ENCODE measurements at regions not wholly inside any gene's neighbourhood (a gene's known extent, or its start where the extent isn't known, plus 50 kb on each side); places are given as distances from the start of the nearest gene placed in this dataset.
"Not testable (repeated sequence)": the region's sequence is repeated elsewhere in the genome, so short reads cannot be mapped to it uniquely, and the experiment has no call there.

DNA sequence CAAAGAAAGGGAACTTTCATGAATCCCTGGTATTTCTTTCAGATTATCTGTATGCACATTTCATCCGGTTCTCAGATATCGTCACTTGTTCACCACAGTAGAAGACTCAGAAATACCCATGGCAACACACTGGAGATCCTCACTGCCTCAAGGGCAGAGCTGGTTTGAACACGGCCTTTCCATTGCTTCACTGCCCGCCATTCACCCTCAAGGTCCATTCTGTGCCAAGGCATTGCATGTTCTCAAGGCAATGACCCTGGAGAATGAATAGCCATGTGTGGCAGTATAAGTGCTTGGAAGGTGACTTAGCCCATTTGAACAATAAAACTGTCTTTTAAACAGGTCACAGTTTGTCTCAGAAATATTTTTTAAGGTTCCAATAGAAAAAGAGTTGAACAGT, 606.5 kb downstream of the IPMK start:
- DNase-seq, result no peak

DNA sequence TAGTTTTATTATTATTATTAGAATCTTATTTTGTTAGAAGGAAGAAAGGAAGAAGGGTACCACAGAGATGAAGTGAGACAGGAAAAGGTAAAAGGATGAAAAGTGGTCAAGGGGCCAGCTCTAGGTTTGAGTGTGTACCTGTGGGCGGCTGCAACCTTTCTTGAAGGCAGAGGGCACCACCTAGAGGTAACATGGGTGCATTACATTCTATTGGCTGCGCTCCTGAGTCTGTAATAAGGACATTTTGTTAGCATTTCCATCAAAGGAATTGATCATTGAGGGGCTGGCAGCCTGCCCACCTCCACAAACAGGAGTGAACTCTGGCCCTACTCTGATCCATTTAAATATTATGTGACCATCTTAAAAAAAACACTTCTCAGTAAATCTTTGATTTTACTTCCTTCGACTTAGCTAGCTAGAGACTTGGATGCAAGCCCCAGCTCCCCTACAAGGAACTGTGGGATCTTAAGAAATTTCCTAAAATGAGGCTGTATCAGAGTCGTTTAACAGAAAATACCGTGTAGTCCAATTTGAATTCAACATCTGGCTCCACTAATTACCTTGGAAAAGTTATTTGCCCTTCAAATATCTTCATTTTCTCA, 610.4 kb downstream of the IPMK start:
- peak; percentile 33 for DNase-seq

DNA sequence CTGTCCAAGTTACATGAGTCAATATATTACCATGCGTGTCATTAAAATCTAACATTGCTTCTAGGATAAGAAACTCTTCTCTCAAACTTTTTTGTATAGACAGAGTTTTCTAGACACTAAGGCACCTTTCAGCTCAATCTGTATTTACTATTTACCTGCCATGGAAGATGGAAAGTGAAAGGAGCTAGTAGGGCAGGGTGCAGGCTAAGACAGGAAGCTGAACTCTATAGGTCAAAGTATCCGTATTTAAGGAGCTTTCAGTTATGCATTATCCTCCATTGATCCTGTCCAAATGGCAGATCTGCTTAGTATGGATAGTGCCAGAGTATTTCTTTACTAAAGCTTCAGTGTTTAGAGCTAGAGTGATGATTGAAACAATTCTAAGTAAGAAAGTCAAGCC, 612.8 kb downstream of the IPMK start:
- DNase-seq, result no peak

DNA sequence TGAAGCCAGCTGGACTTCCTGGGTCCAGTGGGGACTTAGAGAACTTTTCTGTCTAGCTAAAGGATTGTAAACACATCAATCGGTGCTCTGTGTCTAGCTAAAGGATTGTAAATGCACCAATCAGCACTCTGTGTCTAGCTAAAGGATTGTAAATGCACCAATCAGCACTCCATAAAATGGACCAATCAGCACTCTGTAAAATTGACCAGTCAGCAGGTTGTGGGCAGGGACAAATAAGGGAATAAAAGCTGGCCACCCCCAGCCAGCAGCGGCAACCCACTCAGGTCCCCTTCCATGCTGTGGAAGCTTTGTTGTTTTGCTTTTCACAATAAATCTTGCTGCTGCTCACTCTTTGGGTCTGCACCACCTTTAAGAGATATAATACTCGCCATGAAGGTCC, 622.6 kb downstream of the IPMK start:
- not testable (repeated sequence) for DNase-seq

DNA sequence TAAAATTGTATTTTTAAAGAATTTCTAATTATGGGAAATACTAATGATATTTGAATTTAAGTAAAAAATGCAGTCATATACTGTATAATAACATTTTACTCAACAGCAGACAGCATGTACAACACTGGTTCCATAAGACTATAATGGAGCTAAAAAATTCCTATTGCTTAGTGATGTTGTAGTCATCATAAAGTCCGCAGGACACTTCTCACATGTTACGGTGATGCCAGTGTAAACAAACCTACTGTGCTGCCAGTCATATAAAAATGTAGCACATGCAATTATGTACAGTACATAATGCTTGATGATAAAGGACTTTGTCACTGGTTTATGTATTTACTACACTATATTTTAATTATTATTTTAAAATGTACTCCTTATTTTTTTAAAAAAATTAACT, 629.3 kb downstream of the IPMK start:
- no peak for DNase-seq

DNA sequence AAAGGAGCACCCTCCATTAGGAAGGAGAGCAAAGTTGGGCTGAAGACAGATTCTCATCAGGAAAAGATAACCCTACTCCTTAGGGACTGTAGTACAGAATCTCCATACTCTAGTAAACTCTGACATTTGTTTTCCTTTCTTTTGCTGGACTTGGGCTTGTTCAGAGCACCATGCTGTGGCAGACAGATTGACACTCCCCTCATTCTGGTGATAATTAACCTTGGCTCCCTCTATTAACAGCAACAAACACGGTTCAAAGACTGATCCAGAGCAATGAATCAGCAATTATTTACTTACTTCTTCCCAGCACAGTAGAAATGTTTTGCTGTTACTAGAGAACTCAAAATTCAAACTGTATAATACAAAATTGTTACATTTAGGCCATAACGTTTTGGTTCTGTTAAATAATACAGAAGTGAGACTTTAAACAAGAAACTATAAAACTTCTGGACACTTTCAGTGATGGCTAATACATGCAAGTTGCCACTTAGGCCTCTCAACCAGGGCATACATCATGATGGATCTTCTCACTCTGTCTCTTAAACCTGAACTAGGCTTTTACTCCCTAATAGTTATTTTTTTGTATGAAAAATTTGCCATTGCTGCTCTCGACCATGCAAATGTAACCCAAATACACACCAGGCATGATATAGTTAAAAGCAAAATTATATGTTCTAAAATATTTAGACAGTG, 639.0 kb downstream of the IPMK start:
- no peak for DNase-seq

DNA sequence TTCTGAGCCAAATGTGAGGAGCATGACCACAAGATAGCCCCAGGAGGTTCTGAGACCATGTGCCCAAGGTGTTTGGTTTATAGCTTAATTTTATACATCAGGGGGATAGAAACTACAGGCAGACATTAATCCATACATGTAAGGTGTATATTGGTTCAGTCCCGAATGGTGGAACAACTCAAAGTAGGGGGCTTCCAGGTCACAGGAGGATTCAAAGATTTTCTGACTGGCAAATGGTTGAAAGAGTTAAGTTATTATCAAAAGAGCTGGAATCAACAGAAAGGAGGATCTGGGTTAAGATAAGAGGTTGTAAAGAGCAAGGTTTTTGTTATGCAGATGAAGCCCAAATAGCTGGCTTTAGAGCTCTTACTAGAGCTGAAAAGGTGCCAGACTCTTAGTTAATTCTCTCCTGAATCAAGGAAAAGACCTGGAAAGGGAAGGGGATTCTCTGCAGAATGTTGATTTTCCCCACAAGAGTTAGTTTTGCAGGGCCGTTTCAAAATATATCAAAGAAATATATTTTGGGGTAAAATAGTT, 640.0 kb downstream of the IPMK start:
- DNase-seq, result no peak

DNA sequence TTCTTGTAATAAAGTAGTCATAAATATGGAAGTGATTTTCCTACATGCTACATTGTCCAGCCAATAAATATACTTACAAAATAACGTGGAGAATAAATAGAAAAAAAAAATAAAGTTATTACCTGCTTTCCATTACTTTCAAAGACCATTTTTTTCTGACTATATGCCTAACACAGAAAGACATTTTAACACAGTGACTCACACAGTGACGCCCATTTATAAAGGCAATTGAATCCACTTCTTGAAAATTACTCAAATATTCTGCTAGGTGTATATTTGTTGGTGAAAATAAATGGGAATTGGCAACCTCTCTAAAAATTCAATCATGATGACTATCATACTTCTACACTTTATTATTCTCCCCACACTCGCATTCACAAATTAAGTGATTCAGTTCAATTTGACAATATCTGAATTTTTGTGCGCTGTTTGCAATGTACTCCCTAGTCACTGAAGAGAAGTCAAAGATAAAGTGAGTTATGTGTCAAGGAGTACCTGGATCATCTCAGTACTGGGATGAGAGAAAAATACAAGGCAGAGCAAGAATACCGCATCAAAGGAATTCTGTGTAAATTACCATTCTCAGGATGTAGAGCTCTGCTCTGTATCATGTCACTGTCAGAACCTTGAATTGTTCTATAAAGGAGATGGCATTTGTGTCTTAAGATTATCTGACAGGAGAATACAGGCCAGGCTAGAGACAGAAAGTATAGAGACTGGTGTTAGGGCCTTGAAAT, 642.7 kb downstream of the IPMK start:
- no peak for DNase-seq

DNA sequence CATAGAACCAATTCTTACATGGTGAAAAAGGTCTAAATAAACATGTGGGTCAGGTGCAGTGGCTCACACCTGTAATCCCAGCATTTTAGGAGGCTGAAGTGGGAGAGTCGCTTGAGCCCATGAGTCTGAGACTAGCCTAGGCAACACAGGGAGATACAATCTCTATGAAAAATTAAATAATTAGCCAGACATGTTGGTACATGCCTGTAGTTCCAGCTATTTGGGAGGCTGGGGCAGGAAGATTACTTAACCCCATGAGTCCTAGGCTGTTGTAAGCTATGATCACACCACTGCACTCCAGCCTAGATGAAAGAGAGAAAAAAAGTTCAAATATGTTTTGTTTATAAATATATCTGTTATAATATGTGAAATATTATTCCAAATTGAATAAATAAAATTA, 643.6 kb downstream of the IPMK start:
- no peak for DNase-seq

DNA sequence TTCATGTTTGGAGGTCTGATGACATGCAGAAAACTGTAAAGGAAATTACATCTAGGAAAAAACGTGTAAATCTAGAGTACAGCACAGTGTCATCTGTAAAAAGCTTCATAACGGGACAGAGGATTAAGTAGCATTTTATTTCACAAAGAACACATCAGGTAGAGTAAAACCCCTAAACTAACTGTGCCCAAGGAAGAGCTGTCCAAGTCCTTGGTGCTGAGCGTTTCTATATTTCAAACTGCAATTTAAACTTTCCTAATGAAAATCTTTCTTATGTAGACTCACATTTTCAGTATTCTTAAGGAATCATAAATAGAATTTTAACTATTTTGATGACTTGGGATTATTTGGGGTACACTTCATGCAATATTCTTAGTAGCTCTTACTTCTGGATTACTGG, 646.2 kb downstream of the IPMK start:
- no peak for DNase-seq

DNA sequence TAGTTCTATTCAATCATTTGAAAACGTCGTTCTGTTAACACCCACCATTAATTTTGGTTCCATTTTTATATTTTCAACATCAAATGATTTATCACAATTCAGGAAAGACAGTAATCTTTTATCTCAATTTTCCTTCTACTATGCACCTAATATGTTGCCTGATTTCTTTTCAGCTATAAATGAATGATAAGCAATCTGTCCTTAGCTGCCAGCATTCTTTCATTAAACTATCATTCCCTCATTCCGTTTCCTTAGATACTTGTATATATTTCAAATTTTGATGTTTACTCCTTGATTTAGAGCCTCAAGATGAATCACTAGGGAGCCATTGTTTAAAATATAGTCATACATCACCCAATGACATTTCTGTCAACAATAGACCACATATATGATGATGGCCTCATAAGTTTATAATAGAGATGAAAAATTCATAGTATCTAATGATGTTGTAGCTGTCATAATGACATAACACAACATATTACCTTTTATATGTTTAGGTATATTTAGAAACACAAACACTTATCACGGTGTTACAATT, 661.7 kb downstream of the IPMK start:
- DNase-seq, result no peak

DNA sequence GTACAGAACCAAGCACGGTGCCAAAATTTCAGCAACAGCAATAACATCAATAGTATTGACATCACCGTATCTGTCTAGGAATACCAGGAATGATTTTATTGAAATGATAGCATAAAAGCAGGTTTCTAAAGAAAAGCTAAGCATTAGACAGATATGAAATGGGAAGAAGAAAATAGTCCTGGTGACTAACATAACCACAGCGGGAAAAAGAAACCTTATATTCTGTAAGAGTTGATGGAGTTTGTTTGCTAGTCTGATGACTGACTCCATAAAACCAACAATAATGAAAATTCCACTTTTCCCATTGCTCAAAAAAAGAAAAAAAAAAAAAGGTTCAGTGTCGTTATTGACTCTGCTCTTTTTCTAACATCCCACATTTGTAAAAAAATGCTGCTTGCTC, 668.3 kb downstream of the IPMK start:
- DNase-seq, result no peak

DNA sequence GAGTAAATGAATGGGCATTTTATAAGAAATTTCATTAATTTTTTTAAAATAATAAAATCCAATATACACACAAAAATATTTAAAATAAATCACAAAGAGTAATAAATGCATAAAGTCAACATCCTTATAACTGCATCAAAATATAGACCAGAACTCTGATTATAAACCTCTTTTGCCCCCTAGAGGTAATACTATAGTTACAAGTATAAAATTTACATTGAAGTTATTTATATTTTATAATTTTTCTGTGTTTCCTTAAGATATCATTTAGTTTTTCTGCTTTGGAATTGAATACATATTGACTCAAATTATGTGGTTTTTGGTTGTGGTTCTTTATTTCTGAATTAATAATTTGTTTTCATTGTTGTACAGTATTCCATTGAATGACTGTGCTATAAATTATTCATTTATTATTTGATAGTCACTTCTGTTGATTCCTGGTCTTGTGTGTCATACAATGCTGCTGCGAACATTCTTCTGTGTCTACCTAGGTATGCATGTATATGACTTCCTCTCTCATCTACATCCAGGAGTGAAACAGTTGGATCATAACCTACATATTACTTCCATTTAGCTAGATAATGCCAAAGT, 673.6 kb downstream of the IPMK start:
- no peak for DNase-seq

DNA sequence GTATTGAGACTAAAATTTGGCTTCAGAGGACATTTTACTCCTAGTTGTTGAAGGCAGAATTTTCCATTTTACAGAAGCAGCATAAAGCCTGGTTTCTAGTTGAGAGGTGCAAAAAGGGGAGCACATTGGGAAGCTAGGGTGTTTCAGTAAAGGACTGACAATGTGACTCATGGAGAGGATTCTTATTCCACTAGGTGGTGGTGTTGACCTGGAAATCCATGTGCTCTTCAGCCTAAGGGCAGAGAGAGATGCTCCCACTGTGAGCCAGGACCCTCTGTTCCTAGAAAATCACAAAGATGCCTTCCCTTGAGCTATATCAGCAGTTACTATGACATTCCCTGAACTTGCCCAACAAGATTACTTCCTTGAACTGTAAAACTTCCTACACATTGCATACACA, 687.8 kb downstream of the IPMK start:
- DNase-seq, result no peak

DNA sequence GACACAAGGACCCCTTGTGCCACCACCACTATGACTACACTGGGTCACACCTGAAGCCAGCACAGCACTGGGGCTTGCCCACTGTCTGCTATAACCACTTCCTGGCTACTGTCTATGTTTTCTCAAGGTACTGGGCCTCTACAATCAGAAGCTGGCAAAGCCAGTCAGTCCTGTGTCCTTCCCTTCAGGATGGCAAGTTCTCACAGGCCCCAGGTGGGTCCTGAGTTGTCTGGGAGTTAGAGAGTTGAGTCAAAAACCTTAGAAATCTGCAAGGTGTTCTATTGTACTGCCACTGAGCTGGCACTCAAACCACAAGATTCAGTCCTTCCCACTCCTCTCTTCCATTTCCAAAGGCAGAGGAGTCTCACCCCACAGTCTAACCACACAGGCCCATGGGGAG, 705.5 kb downstream of the IPMK start:
- no peak for DNase-seq

DNA sequence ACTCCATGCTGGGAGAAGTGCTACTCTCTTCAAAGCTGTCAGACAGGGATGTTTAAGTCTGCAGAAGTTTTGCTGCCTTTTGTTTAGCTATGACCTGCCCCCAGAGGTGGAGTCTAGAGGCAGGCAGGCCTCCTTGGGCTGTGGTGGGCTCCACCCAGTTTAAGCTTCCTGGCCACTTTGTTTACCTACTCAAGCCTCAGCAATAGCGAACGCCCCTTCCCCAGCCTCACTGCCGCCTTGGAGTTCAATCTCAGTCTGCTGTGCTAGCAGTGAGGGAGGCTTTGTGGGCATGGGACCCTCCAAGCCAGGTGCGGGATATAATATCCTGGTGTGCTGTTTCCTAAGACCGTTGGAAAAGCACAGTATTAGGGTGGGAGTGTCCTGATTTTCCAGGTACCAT, 715.9 kb downstream of the IPMK start:
- not testable (repeated sequence) for DNase-seq

DNA sequence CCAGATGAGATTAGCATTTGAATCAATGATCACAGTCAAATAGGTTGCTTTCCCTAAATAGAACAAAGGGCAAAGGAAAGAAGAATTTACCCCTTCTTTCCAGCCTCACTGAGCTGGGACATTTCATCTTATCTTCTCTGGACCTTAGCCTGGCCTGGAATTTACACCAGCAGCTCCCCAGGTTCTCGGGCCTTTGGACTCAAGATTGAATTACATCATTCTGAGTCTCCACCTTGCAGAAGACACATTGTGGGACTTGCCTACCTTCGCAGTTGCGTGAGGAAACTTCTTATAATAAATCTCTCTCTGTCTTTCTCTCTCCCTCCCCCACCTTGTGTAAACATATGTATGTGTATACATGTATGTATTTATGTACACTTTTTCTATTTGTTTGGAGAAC, 732.4 kb downstream of the IPMK start:
- DNase-seq, result no peak

DNA sequence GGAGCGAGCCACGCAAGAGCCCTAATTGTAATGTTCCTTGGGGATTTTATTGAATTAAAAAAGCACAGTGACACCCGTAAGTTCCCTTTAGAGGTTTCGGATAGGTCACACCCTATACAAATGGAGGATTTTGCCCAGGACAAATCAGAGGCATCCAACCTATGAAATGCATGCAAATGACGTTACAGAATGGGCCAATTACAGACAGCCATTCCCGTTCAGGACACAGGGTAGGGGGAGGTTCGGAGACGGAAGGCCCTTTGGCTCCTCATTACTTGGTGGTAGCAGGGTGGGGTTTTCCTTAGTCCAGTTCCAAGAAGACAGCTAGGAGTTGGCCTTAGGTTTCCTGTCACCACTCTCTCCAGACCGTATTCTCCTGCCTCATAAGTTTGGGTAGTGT, 754.1 kb downstream of the IPMK start:
- DNase-seq, result no peak

DNA sequence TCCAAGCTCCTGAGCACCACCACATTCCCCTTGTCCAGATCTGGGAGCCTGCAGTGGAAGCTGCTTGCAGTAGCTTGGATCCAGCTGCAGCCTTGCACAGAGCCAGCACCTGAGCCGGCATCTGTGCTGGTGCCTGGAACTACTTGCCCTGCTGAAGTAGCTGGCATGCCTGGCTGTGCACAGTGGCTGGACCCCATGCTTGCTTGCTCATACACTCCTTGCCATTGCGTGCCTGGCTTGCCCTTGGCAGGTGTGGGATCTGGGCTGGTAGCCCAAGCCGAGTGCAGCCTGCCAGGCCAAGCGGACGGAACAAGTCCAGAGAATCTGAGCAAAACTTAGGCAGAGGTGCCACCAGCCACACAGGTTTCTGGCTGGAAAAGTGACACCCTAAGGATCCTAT, 759.9 kb downstream of the IPMK start:
- DNase-seq, result no peak

DNA sequence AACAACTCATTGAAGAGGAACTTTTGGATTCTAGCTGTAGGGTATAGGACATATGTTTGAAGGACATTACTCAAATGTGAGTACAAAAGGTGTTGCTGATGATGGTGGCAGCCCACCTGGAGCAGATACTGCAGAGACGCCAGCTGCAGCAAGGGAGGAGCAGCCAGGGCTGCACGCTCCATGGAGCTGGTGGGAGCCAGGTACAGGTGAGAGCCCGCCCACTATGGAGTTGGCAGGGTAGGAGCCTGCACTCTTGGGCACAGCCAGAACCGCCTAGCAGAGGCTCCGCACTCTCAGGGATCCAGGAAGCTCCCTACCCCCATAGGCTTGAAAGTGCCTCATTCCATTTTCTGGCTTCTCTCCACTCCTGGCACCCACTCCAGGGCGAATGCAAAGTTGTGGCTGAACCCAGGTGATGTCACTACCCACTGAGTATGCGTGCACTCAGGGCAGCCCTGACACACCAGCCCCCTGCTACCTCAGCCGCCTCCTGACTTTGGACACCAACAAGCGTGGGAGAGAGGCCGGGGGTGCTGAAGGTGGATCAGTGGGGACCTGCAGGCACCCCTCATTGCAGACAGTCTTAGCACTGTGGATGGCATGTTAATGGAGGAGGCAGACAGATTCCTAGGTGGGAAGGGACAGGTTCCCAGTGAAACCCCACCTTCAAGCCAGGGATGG, 761.1 kb downstream of the IPMK start:
- no peak for DNase-seq

DNA sequence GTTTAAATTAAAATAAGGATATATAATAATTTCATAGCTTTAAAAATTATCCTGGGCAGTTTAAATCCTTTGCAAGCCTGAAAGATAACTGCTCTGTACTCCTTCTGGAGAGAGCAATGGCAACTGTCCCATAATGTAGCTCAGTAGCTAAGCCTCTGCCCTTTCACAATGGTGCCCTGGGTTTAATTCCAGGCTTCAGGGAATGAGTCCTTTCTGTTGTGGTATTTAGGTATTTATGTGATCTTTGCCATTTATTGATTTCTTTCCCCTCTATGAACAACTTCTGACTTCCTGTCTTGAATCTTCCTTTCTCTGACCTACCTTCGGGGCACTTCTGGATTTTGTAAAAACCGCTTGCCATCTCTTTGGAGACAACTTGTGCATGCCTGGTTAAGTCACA, 773.2 kb downstream of the IPMK start:
- DNase-seq, result no peak

DNA sequence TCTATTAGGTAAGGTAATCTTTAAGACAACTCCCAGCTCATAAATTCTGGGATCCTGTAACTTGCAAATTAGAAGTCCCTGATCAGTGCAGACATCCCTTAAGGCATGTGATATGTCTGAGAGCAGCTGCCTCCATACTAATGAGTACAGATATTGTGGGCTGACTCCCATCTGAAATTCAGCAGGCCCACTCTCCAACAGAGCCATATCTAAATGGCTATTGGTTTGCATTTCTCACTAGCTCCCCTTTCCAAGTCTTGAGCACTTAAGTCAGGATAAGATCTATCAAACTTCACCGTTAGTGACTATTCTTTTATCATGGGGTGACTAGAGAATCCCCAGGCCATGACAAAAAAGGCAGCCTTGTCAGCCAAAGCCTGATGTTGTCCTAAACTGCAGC, 785.4 kb downstream of the IPMK start:
- DNase-seq, result no peak
